GM10266 (cell line): ENCODE measurements at regions not wholly inside any gene's neighbourhood (a gene's known extent, or its start where the extent isn't known, plus 50 kb on each side); places are given as distances from the start of the nearest gene placed in this dataset.

Experiments
- DNase-seq: peaks from one replicate; pipeline ENCODE4 v3.0.0; 2012; ENCODE audit errors: extremely low spot score
- TF ChIP-seq, protein P1 (sequence below): IDR thresholded peaks from 2 replicates; pipeline ENCODE4 v1.5.1; 2012; ENCODE audit warnings: mild to moderate bottlenecking, low read depth; ENCODE audit not compliant: control insufficient read depth, insufficient read depth; ENCODE audit errors: missing control alignments

DNA sequence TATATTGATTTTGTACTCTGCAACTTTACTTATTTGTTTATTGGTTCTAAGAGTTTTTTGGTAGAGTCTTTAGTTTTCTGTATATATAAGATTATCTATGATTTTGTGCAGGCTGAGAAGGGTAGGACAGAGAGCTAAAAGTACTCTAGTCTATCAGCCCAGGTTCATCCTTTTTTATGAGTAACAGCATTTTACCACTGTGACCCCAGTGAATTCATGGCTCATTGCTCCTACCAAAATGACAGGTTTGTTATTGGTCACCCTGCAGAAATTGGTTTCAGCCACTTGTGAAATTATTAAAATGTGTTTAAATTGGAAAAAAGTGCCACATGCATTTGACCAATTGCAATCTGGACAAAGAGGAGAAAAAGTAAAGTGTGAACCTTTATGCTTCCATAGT, 421.4 kb upstream of the DAB2 start:
- no peak for DNase-seq
- TF ChIP-seq, protein P1, sequence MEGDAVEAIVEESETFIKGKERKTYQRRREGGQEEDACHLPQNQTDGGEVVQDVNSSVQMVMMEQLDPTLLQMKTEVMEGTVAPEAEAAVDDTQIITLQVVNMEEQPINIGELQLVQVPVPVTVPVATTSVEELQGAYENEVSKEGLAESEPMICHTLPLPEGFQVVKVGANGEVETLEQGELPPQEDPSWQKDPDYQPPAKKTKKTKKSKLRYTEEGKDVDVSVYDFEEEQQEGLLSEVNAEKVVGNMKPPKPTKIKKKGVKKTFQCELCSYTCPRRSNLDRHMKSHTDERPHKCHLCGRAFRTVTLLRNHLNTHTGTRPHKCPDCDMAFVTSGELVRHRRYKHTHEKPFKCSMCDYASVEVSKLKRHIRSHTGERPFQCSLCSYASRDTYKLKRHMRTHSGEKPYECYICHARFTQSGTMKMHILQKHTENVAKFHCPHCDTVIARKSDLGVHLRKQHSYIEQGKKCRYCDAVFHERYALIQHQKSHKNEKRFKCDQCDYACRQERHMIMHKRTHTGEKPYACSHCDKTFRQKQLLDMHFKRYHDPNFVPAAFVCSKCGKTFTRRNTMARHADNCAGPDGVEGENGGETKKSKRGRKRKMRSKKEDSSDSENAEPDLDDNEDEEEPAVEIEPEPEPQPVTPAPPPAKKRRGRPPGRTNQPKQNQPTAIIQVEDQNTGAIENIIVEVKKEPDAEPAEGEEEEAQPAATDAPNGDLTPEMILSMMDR: no peak

DNA sequence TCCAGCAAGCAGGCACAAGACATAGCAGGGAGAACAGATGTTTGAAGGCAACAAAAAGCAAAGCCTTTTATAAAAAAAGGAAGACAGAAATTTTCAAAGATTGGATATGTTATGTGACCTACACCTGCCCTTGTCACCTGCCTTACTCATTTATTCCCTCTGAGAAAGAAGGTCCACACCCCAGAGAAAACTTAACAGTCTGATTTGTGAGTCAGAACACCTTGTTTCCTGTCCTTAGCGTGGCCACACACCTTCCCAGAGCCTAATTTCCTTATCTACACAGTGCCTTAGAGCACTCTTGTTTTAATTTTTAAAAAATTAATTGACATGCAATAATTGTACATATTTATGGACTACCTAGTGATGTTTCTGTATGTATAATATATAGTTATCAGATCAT, 419.0 kb upstream of the DAB2 start:
- no peak for DNase-seq
- TF ChIP-seq, protein P1: no peak

DNA sequence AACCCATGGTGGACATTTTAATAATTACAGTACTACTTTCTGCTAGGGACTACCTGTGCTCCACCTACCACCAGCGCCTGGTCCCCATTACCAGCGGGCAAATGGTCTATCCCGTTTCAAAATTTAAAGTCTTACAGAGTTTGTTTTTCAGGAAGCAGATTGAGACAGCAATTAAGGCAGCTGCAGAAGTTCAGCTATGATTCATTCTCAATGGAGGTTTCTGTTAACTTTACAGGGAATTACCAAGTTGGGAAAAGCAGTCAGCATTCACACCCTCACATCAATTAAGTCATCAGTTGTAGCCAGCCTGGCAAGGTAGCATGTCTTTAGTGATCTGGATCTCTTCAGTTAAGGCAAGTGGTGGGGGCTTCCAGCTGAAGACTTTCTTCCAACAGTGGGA, 410.6 kb upstream of the DAB2 start:
- no peak for DNase-seq
- TF ChIP-seq, protein P1: no peak

DNA sequence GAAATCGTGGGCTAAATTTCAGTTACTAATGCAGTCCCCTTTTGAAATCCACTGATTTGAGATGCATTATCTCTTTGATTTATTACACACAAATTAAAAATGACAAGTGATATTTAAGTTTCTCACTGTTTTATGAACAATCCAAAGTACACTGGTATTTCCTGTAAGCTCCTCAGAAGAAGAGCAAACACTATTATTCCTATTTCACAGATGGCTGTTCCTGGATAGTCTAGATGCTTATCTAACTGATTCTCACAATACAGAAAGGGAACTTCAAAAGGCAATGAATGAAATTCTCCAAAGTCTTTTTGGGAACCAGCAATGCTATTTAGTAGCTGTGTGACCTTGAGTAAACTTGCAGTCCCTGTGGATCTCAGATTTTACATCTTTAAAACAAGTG, 404.7 kb upstream of the DAB2 start:
- no peak for DNase-seq
- TF ChIP-seq, protein P1: no peak

DNA sequence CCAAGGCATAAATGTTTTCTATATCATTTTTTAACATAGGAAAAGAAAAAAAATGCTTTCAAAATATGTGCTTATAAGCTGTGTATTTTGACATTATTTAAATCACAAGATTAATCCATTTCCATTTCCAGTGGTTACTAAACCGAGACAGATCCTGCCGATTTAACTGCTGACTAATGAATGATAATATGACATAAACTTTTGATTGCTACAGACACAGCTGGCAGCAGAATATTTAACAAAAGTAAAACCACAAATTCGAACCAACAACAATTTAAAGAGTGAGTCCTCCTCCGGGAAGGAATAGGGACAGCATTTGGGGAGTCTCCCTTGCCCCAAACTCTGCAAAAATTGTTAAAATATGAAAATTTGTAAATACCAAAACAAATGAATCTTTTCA, 401.3 kb upstream of the DAB2 start:
- TF ChIP-seq, protein P1: no peak
- DNase-seq: no peak

DNA sequence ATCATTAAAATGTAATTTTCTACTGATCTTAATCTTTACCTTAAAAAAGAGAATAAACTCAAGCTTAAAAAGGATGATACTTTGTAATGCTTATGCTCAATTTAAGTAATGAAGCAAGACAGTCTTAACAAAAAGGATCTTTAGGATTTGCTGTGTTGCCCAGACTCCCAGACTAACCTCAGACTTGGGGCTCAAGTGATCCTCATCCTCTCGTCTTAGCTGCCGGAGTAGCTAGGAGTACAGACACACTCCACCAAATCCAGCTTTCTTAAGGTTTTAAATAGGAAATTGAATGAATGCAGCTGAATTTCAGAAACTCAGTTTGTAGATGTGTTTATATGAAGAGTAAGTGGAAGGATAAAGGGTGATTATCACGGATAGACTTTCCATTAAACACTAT, 400.5 kb upstream of the DAB2 start:
- TF ChIP-seq, protein P1: no peak
- no peak for DNase-seq

DNA sequence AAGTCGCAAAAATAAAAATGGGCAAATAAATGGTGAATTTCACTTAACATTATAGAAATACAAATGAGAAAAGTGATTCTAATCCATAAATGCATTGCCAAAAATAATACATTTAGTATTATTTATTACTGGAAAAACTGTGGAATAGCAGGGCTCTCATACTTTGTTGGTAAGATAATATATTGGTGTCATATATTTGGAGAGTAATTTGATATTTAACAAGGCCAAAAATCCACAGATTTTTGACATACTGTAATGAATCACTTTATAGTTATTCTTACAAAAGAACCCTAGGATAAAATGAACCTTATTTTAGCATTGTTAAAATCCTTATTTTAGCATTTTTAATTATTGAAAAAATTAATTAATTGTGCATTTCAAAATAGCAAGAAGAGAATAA, 397.2 kb upstream of the DAB2 start:
- TF ChIP-seq, protein P1: no peak
- DNase-seq: no peak
